ENCODE measurements at regions not wholly inside any gene's neighbourhood (a gene's known extent, or its start where the extent isn't known, plus 50 kb on each side); places are given as distances from the start of the nearest gene placed in this dataset.
"Not testable (repeated sequence)": the region's sequence is repeated elsewhere in the genome, so short reads cannot be mapped to it uniquely, and the experiment has no call there.

DNA sequence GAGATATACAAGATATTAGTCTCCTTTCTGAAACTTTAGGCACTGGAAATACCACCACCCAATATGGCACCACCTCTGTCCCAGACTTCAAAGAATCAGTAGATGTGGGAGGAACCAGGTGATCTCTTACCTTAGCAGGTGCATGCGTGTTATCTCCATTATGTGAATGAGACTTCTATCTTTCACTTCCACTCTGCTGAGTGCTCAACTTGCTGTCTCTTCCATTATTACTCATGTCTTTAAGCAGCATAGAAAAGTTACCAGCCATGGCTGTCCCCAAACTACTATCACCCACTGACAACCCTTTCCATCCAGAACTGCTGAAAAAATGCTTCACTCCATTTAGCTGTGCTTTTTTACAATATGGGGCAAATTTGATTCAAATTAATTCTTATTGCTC is 101.5 kb upstream of the PRSS1 start:
- Mint-ChIP-seq H3K4me1 (ENCODE audit: low read depth) (peaks cover 16% of the 10 kb centered on the region), H3K36me3 (ENCODE audit: low read depth) (no peaks in the 10 kb centered on the region), H3K4me3 (no peak overlapping the region)

DNA sequence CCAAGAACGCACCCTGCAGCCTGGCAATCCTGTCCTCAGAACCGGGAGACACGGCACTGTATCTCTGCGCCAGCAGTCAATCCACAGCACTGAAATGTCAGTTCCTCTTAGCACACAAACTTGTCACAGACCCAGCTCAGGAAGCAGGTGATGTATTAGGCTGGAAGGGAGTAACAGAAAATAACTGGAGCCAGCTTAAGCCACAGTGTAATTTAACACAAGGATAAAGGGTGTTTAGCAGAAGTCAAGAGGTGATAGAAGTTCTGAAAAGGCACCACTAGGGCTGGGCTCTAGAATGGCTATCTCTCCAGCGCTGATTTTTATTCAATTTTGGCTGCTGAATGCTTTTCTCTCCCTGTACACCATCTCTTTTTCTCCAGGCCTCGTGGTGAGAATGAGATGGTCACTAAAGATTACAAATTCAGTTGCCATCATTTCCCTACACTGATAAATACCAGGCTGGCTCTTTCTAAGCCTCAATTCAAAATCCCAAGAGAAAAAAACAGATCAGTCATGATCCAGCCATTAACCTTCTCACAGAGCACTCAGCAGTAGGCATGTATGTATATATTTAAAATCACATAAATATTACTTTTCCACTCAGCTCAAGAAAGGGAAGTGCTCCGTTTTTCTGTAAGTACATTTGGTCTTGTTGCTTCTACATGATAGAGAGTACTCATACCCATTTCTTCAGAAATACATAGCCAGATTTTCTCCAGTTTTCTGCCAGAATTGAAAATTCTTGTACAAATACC is 102.7 kb upstream of the PRSS1 start:
- Mint-ChIP-seq H3K27me3 (peaks cover 11% of the 10 kb centered on the region), H3K27ac (peak overlapping the region; percentile 26), H3K36me3 (ENCODE audit: low read depth) (no peaks in the 10 kb centered on the region), H3K4me1 (ENCODE audit: low read depth) (peaks cover 17% of the 10 kb centered on the region), H3K9me3 (no peaks in the 10 kb centered on the region), H3K4me3 (peak overlapping the region; percentile 66)
- DNase-seq: no peak

More for the DNA sequence above, 101.5 kb upstream of the PRSS1 start:
- peaks cover 11% of the 10 kb centered on the region for H3K27me3 Mint-ChIP-seq
- H3K27ac Mint-ChIP-seq: no peak overlapping the region
- no peaks in the 10 kb centered on the region for H3K9me3 Mint-ChIP-seq
- DNase-seq: no peak

DNA sequence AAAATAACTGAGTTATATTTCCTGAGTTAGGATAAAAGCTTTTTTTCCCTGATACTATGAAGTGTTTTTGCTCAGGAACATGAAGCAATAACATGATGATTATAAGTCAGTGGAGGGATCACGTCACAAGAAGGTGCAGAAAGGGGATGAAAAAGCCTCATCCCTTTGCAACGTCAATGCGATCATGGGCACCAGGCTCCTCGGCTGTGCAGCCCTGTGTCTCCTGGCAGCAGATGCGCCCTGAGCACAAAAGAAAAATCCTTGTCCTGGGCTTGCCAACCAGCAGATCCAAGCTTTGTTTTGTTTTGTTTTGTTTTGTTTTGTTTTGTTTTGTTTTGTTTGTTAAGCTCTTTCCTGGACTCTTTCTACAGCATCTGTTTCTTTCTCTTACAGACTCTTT is 103.5 kb upstream of the PRSS1 start:
- Mint-ChIP-seq H3K4me1 (ENCODE audit: low read depth) (peaks cover 15% of the 10 kb centered on the region), H3K36me3 (ENCODE audit: low read depth) (no peaks in the 10 kb centered on the region), H3K9me3 (no peaks in the 10 kb centered on the region), H3K27me3 (peaks cover 11% of the 10 kb centered on the region), H3K4me3 (peak overlapping the region; percentile 66), H3K27ac (no peak overlapping the region)
- no peak for DNase-seq

DNA sequence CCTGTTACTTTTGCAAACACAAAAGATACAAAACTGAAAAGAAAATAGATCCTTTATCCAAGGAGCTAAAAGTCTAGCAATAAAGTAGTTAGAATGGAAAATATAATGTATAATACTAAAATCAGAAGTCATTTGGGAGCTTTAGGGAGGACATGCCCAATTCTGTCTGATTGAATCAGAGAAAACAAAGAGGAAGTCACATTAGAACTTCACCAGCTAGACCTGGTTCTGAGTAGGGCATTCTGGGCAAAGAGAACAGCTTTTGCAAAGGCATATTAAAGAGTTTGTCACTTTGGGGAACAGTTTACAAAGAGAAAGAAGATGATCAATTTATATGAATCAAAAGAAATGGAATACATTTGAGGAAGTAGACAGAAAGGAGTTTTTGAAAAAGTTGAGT is 107.0 kb upstream of the PRSS1 start:
- no peaks in the 10 kb centered on the region for H3K9me3 Mint-ChIP-seq
- no peak for DNase-seq
- peaks cover 13% of the 10 kb centered on the region for H3K4me1 Mint-ChIP-seq (ENCODE audit: low read depth)
- no peaks in the 10 kb centered on the region for H3K36me3 Mint-ChIP-seq (ENCODE audit: low read depth)
- peak overlapping the region; percentile 28 for H3K27ac Mint-ChIP-seq
- H3K27me3 Mint-ChIP-seq: peaks cover 11% of the 10 kb centered on the region
- no peak overlapping the region for H3K4me3 Mint-ChIP-seq

DNA sequence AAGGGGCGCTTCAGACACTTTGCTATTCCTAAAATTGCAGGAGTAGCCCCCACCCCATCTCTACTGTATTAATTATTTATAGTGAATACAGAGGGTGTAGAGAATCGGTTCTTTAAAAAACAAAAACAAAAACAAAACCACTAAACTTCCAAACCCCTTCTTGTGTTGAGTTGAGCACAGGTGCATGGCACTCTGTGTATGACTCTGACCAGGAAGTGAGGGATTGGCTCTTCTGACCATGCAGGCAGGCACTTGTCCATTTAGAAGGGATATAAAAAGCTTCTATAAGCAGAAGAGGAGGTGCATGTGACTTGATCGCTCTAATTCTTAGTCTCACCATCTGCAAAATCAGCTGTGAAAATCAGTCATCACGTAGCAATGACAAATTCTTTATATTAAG is 108.0 kb upstream of the PRSS1 start:
- not testable (repeated sequence) for H3K9me3 Mint-ChIP-seq; H3K4me3 Mint-ChIP-seq; H3K27me3 Mint-ChIP-seq; H3K36me3 Mint-ChIP-seq (ENCODE audit: low read depth); DNase-seq
- H3K4me1 Mint-ChIP-seq (ENCODE audit: low read depth): peaks cover 17% of the 10 kb centered on the region
- peak overlapping the region; percentile 40 for H3K27ac Mint-ChIP-seq

DNA sequence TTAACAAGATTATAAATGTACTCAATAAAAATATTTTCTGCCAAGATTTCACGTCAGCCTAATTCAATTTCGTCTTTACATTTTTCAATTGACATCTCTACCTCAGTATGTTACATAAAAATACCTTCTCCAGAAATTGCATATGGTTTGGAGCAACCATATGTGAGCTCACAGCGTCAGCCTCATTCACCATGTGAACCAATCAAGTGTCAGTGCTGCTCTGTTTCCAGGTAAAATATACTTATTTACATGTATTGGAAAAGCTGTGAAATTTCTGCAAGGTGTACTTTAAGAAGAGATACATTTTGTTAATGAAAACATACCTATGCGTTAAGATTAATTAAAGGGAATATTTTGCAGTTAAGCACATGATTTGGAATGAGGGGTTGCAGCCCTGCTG is 110.7 kb upstream of the PRSS1 start:
- Mint-ChIP-seq H3K27ac (peak overlapping the region; percentile 18), H3K27me3 (no peaks in the 10 kb centered on the region), H3K4me1 (ENCODE audit: low read depth) (peaks cover 15% of the 10 kb centered on the region), H3K4me3 (no peak overlapping the region), H3K9me3 (no peaks in the 10 kb centered on the region), H3K36me3 (ENCODE audit: low read depth) (peaks cover 2% of the 10 kb centered on the region)
- DNase-seq: no peak

DNA sequence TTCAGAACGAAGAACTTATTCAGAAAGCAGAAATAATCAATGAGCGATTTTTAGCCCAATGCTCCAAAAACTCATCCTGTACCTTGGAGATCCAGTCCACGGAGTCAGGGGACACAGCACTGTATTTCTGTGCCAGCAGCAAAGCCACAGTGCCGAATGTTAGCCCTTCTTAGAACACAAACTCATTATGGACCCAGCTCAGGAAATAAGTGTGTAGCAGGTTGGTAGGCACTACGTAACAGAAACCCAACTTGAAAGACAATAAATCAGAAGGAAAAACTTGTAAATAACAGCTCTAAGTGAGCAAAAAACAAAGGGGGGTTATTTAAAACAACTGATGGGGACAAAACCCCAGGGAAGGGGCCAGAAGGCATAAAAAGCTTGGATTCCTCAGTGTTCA is 112.0 kb upstream of the PRSS1 start:
- no peaks in the 10 kb centered on the region for H3K9me3 Mint-ChIP-seq
- peaks cover 2% of the 10 kb centered on the region for H3K36me3 Mint-ChIP-seq (ENCODE audit: low read depth)
- peak overlapping the region; percentile 85 for H3K4me3 Mint-ChIP-seq
- no peak for DNase-seq
- no peaks in the 10 kb centered on the region for H3K27me3 Mint-ChIP-seq
- peak overlapping the region; percentile 99 for H3K27ac Mint-ChIP-seq
- H3K4me1 Mint-ChIP-seq (ENCODE audit: low read depth): peaks cover 18% of the 10 kb centered on the region

DNA sequence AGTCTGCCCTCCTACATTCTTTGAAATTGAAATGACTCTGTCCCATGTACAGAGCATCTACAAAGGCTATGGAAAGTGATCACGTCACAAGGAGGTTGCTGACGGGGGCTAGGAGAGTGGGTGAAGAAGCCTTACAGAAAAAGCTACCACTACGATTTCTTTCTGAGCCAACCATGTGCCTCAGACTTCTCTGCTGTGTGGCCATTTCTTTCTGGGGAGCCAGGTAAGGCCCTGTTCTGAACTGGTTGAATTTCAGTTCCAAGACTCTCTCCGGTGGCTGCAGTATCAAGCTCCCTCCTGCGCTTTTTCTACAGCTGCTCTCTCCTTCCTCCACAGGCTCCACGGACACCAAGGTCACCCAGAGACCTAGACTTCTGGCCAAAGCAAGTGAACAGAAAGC is 112.5 kb upstream of the PRSS1 start:
- H3K4me1 Mint-ChIP-seq (ENCODE audit: low read depth): peaks cover 20% of the 10 kb centered on the region
- no peaks in the 10 kb centered on the region for H3K9me3 Mint-ChIP-seq
- H3K27ac Mint-ChIP-seq: peak overlapping the region; percentile 99
- peak; percentile 49 for DNase-seq
- H3K4me3 Mint-ChIP-seq: peak overlapping the region; percentile 85
- H3K36me3 Mint-ChIP-seq (ENCODE audit: low read depth): peaks cover 2% of the 10 kb centered on the region
- H3K27me3 Mint-ChIP-seq: peaks cover 3% of the 10 kb centered on the region

DNA sequence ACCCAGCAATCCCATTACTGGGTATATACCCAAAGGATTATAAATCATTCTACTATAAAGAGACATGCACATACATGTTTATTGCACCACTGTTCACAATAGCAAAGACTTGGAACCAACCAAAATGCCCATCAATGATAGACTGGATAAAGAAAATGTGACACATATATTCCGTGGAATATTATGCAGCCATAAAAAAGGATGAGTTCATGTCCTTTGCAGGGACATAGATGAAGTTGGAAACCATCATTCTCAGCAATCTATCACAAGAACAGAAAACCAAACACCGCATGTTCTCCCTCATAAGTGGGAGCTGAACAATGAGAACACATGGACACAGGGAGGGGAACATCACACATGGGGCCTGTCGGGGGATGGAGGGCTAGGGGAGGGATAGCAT is 113.2 kb upstream of the PRSS1 start:
- H3K4me3 Mint-ChIP-seq; H3K36me3 Mint-ChIP-seq (ENCODE audit: low read depth): not testable (repeated sequence)
- peak overlapping the region; percentile 81 for H3K27ac Mint-ChIP-seq

DNA sequence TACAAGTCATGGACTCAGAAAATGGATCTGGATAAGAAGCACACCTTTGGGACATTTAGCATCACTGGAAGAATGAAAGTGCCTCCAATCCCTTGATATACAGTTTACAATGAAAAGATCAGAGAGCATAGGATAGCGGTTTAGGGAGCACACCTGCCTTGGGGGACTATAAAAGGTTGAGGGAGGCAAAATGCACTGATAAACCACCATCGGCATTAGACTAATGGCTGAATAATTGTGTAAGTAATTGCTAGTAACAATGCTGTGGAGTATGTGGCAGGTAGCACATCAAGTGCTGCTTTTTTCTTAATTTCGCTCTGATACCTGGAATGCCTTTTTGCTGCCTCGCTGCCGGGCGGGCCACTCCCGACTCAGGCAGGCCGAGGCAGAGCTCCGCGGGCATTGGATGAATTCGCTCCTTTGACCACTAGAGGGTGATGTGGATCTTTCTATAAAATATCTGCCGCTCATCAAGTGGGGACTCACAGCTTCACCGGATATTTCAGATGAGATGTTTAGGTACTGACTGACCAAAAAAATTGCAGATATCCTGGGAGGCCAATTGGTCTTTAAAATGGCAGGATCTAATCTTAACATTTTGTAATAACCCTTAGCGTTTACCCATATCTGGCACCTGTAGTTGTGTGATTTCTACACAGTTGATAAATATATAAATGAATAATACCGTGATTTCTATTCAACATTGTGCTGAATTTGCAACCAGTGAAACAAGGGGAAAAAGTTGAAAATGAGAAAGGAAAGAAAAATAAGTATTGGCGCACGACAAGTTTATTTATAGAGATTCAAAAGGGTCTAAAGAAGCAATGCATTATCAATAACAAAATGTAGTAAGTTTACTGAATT is 116.8 kb upstream of the PRSS1 start:
- H3K4me1 Mint-ChIP-seq (ENCODE audit: low read depth): peaks cover 17% of the 10 kb centered on the region
- H3K9me3 Mint-ChIP-seq: no peaks in the 10 kb centered on the region
- DNase-seq: peak; percentile 58
- H3K4me3 Mint-ChIP-seq: no peak overlapping the region
- peaks cover 2% of the 10 kb centered on the region for H3K36me3 Mint-ChIP-seq (ENCODE audit: low read depth)
- peaks cover 3% of the 10 kb centered on the region for H3K27me3 Mint-ChIP-seq
- H3K27ac Mint-ChIP-seq: no peak overlapping the region

More for the DNA sequence above, 113.2 kb upstream of the PRSS1 start:
- not testable (repeated sequence) for DNase-seq, H3K9me3 Mint-ChIP-seq, H3K27me3 Mint-ChIP-seq
- H3K4me1 Mint-ChIP-seq (ENCODE audit: low read depth): peaks cover 20% of the 10 kb centered on the region

DNA sequence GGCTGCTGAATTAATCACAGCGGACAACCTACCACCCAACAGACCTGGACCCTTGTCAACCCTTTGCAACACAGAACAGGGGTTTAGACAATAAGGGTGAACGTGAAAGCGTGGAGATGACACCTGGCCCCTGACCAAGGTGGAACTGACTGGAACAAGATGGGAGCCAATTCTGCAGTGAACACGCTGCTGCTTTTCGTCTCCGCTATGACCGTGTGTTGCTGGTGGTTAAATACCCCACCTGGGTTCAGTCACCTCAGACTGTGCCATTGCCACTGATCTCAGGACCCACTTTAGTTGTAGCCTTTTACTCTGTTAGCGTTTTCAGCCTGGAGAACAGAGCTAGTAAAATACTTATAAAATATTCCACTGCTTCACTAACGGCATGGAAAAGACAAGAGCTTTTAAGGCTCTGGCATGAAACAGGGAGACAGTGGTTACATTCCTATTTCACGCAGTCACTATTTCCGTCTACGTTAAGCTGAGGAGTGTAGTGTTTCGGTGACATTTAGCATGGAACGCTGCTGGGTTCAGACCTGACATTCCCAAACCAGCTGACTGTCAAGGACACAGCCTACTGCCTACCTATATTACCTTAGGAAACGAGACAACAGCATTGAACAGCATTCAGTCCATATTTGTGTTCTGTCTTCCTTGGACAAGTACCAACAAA is 119.5 kb upstream of the PRSS1 start:
- DNase-seq: no peak
- peaks cover 10% of the 10 kb centered on the region for H3K4me1 Mint-ChIP-seq (ENCODE audit: low read depth)

DNA sequence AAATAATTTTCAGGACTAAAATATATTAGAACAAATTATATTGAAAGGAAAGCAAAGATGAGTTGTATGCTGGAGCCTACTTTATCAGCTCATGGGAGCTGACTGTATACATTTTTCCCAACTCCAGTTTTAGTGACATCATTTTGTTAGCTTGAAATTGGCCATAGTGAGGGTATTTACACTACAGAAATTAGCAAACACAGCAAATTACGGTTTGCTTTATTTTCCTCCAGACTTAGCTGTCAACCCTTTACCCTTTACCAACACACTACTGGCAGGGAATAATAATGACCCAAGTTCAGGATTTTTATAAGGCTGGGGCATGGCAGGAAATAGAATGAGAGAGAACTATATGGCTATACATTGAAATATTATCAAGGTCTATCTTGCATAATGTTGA is 120.3 kb upstream of the PRSS1 start:
- Mint-ChIP-seq H3K9me3 (no peaks in the 10 kb centered on the region), H3K27me3 (peaks cover 3% of the 10 kb centered on the region), H3K27ac (no peak overlapping the region), H3K4me1 (ENCODE audit: low read depth) (peaks cover 10% of the 10 kb centered on the region), H3K36me3 (ENCODE audit: low read depth) (peaks cover 3% of the 10 kb centered on the region), H3K4me3 (no peak overlapping the region)
- DNase-seq: no peak

More for the DNA sequence above, 119.5 kb upstream of the PRSS1 start:
- H3K36me3 Mint-ChIP-seq (ENCODE audit: low read depth): peaks cover 3% of the 10 kb centered on the region
- H3K27ac Mint-ChIP-seq: no peak overlapping the region
- H3K27me3 Mint-ChIP-seq: peaks cover 3% of the 10 kb centered on the region
- H3K9me3 Mint-ChIP-seq: no peaks in the 10 kb centered on the region
- no peak overlapping the region for H3K4me3 Mint-ChIP-seq

DNA sequence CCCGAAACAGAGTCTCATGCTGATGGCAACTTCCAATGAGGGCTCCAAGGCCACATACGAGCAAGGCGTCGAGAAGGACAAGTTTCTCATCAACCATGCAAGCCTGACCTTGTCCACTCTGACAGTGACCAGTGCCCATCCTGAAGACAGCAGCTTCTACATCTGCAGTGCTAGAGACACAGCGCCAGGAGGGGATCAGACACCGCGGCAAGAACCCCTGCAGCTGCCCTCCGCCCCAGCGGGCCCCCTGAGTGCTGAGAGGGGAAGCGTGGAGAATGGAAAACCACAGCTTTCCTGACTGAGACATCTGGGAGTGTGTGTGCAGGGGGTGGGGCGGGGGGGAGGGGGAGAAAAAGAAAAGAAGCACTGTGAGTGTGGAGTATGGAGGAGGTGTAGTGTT is 122.0 kb upstream of the PRSS1 start:
- not testable (repeated sequence) for H3K36me3 Mint-ChIP-seq (ENCODE audit: low read depth); H3K4me1 Mint-ChIP-seq (ENCODE audit: low read depth); H3K9me3 Mint-ChIP-seq; DNase-seq; H3K27me3 Mint-ChIP-seq
- Mint-ChIP-seq H3K4me3 (peak overlapping the region; percentile 79), H3K27ac (peak overlapping the region; percentile 85)

DNA sequence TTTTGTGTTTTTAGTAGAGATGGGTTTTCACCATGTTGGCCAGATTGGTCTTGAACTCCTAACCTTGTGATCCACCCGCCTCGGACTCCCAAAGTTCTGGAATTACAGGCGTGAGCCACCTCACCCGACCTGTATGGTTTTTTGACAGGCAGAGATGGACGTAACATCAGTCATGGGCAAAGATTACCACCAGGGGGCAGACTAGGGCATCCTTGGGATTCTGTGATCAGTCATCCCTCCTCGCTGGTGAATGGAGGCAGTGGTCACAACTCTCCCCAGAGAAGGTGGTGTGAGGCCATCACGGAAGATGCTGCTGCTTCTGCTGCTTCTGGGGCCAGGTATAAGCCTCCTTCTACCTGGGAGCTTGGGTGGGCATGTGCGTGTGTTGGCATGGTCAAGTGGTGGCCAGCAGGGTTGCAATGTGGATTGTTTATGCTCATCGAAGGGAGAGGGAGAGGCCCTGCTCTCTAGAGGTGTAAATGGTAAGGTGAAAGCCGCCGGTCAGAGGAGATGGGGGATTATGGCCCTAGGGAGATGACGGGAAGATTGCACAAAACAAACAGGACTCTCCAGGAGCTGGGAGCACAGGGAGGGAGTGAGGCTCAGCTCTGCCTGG is 122.7 kb upstream of the PRSS1 start:
- H3K4me3 Mint-ChIP-seq: peak overlapping the region; percentile 79
- H3K36me3 Mint-ChIP-seq (ENCODE audit: low read depth): peaks cover 3% of the 10 kb centered on the region
- DNase-seq: peak; percentile 74
- H3K27me3 Mint-ChIP-seq: no peaks in the 10 kb centered on the region
- H3K4me1 Mint-ChIP-seq (ENCODE audit: low read depth): peaks cover 4% of the 10 kb centered on the region
- peak overlapping the region; percentile 85 for H3K27ac Mint-ChIP-seq
- H3K9me3 Mint-ChIP-seq: no peaks in the 10 kb centered on the region
